ENCODE measurements at regions not wholly inside any gene's neighbourhood (a gene's known extent, or its start where the extent isn't known, plus 50 kb on each side); places are given as distances from the start of the nearest gene placed in this dataset.
"Not testable (repeated sequence)": the region's sequence is repeated elsewhere in the genome, so short reads cannot be mapped to it uniquely, and the experiment has no call there.

- Histone ChIP-seq H3K9me3 (ENCODE audit: low read length) (peaks cover 10% of the 10 kb centered on the region; the same call in 1 of the 2 replicates), H3K4me2 (ENCODE audit: low read length) (peak overlapping the region; percentile 67), H3K27ac (ENCODE audit: low read depth, low read length, poor library complexity, severe bottlenecking) (peak overlapping the region; percentile 79), H2AFZ (ENCODE audit: low read length) (peak overlapping the region; percentile 55), H4K20me1 (ENCODE audit: insufficient read depth, low read length) (no peaks in the 10 kb centered on the region), H3K9me2 (ENCODE audit: insufficient read depth, low read length) (no peaks in the 10 kb centered on the region), H3K4me3 (ENCODE audit: low read depth, low read length, poor library complexity, severe bottlenecking) (peak overlapping the region; percentile 48), H3K4me1 (ENCODE audit: insufficient read depth, low read length, poor library complexity, severe bottlenecking) (peaks cover 66% of the 10 kb centered on the region), H3K79me2 (ENCODE audit: insufficient read depth, low read depth, low read length) (no peaks in the 10 kb centered on the region), H3K36me3 (ENCODE audit: insufficient read depth, low read length) (peaks cover 4% of the 10 kb centered on the region; the same call in 1 of the 2 replicates)
- POLR2A ChIA-PET: interaction anchor here (0.5 to 1.7 kb wide), 8 partner anchors 12 to 384 kb away, joined by 3 to 6 read pairs (median 3); partner anchors contain the start of gene SP110
- TF ChIP-seq EZH2phosphoT487 (IDR thresholded peaks at IDR 0.05; ENCODE audit: borderline replicate concordance, low read depth, low read length) (no peak), CTCF (conservative IDR thresholded peaks at IDR 0.05; ENCODE audit: low read length) (no peak)
- DNase-seq (ENCODE audit: low spot score): peak; percentile 94
- BruUV-seq (replicated peaks): no TSS peak
- intact Hi-C loops (cut with micrococcal nuclease; ENCODE audit: unreplicated experiment): loop anchor here (2.0 to 10.0 kb wide), 5 partner anchors 38 to 400 kb away; partner anchors contain the start of genes SP100 and SP140L
- CTCF ChIA-PET (ENCODE audit: unreplicated experiment): interaction anchor here (0.7 kb wide), 1 partner anchor 632 kb away, joined by 5 read pairs; no protein-coding TSS in a partner anchor
These were observed 109.9 kb upstream of the CAB39 start for GRCh38 chr2:230602562-230603230.

GRCh38 chr2:230603317-230603716, 109.3 kb upstream of the CAB39 start:
- H3K79me2 ChIP-seq (ENCODE audit: insufficient read depth, low read depth, low read length); H4K20me1 ChIP-seq (ENCODE audit: insufficient read depth, low read length); CTCF ChIA-PET (ENCODE audit: unreplicated experiment); BruUV-seq (replicated peaks); H3K36me3 ChIP-seq (ENCODE audit: insufficient read depth, low read length); DNase-seq (ENCODE audit: low spot score); H3K9me2 ChIP-seq (ENCODE audit: insufficient read depth, low read length): not testable (repeated sequence)
- Histone ChIP-seq H3K4me2 (ENCODE audit: low read length) (peak overlapping the region; percentile 67), H3K9me3 (ENCODE audit: low read length) (peaks cover 10% of the 10 kb centered on the region; the same call in 1 of the 2 replicates), H3K27ac (ENCODE audit: low read depth, low read length, poor library complexity, severe bottlenecking) (peak overlapping the region; percentile 79), H2AFZ (ENCODE audit: low read length) (peak overlapping the region; percentile 55; the same call in 1 of the 2 replicates), H3K4me3 (ENCODE audit: low read depth, low read length, poor library complexity, severe bottlenecking) (peak overlapping the region; percentile 33), H3K4me1 (ENCODE audit: insufficient read depth, low read length, poor library complexity, severe bottlenecking) (peaks cover 60% of the 10 kb centered on the region)
- POLR2A ChIA-PET: interaction anchor here (0.5 to 1.2 kb wide), 5 partner anchors 10 to 399 kb away, joined by 3 read pairs; no protein-coding TSS in a partner anchor
- intact Hi-C loops (cut with micrococcal nuclease; ENCODE audit: unreplicated experiment): loop anchor here (2.0 to 10.0 kb wide), 5 partner anchors 39 to 401 kb away; partner anchors contain the start of genes SP100 and SP140L

GRCh38 chr2:230604158-230604557, 108.5 kb upstream of the CAB39 start:
- H3K4me2 ChIP-seq (ENCODE audit: low read length): 0 out of 2 replicates have a peak overlapping the region, but pooled peaks have one; percentile 1
- H2AFZ ChIP-seq (ENCODE audit: low read length); H4K20me1 ChIP-seq (ENCODE audit: insufficient read depth, low read length); DNase-seq (ENCODE audit: low spot score); H3K36me3 ChIP-seq (ENCODE audit: insufficient read depth, low read length); H3K9me2 ChIP-seq (ENCODE audit: insufficient read depth, low read length); H3K79me2 ChIP-seq (ENCODE audit: insufficient read depth, low read depth, low read length); H3K27ac ChIP-seq (ENCODE audit: low read depth, low read length, poor library complexity, severe bottlenecking); H3K9me3 ChIP-seq (ENCODE audit: low read length); H3K4me3 ChIP-seq (ENCODE audit: low read depth, low read length, poor library complexity, severe bottlenecking); BruUV-seq (replicated peaks); CTCF ChIA-PET (ENCODE audit: unreplicated experiment): not testable (repeated sequence)
- peaks cover 60% of the 10 kb centered on the region for H3K4me1 ChIP-seq (ENCODE audit: insufficient read depth, low read length, poor library complexity, severe bottlenecking)
- POLR2A ChIA-PET: interaction anchor here (0.6 to 1.1 kb wide), 2 partner anchors 9 to 400 kb away, joined by 3 read pairs; no protein-coding TSS in a partner anchor
- intact Hi-C loops (cut with micrococcal nuclease; ENCODE audit: unreplicated experiment): loop anchor here (10.0 kb wide), 1 partner anchor 159 kb away; no protein-coding TSS in a partner anchor
